Nephron progenitor cell (in vitro differentiated cells): ENCODE measurements at regions not wholly inside any gene's neighbourhood (a gene's known extent, or its start where the extent isn't known, plus 50 kb on each side); places are given as distances from the start of the nearest gene placed in this dataset.

Experiments used
- DNase-seq: peaks from one replicate; pipeline ENCODE4 v3.0.0; 2021
- H3K27ac Mint-ChIP-seq: 2 replicates; pipeline ENCODE4 v1.8.0; 2021; ENCODE audit warnings: mild to moderate bottlenecking, moderate library complexity, mixed read lengths
- H3K27me3 Mint-ChIP-seq: 2 replicates; pipeline ENCODE4 v1.8.0; 2021; ENCODE audit warnings: mild to moderate bottlenecking, low read depth, mixed read lengths; ENCODE audit not compliant: poor library complexity
- H3K36me3 Mint-ChIP-seq: 2 replicates; pipeline ENCODE4 v1.8.0; 2021; ENCODE audit warnings: low read depth, mixed read lengths
- H3K4me1 Mint-ChIP-seq: 2 replicates; pipeline ENCODE4 v1.8.0; 2021; ENCODE audit warnings: mixed read lengths
- H3K4me3 Mint-ChIP-seq: 2 replicates; pipeline ENCODE4 v1.8.0; 2021; ENCODE audit warnings: mild to moderate bottlenecking, moderate library complexity, mixed read lengths
- H3K9me3 Mint-ChIP-seq: 2 replicates; pipeline ENCODE4 v1.8.0; 2021; ENCODE audit warnings: mild to moderate bottlenecking, moderate library complexity, mixed read lengths
- TF ChIP-seq, protein P1 (sequence below): fragments of 200-600 bp; sonication (generic); IDR thresholded peaks from 2 replicates; pipeline ENCODE4 v1.5.0; 2021; ENCODE audit warnings: antibody characterized with exemption

DNA sequence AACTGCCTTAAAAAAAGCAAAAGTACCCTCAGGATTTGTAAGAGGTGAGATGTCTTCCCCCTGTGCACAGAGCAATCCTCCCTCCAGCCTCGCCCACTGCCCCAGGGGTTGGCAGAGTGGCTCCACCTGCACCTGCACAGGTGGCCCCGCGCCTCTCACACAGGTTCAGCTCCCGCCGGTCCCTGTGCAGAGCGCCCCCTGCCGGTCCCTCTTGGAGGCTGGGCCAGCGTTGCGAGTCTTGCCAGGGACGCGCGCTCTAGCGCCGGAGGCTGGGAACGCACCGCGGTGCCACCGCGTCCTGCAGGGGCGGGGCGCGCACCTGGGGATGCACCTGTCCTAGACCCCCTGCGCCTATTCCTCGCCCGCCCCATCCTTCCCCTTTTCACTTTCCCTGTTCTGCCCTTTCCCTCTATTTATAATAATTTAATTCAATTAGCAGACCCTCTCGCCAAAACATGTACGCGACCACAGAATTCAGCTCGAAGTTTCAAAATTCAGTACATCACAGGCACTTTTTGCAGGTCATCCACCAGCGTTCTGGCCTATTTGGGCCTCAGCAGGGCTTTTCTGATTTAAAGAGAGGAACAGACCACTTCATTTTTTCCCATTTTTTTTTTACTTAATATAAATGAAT is 618.6 kb downstream of the AACS start:
- TF ChIP-seq, protein P1, sequence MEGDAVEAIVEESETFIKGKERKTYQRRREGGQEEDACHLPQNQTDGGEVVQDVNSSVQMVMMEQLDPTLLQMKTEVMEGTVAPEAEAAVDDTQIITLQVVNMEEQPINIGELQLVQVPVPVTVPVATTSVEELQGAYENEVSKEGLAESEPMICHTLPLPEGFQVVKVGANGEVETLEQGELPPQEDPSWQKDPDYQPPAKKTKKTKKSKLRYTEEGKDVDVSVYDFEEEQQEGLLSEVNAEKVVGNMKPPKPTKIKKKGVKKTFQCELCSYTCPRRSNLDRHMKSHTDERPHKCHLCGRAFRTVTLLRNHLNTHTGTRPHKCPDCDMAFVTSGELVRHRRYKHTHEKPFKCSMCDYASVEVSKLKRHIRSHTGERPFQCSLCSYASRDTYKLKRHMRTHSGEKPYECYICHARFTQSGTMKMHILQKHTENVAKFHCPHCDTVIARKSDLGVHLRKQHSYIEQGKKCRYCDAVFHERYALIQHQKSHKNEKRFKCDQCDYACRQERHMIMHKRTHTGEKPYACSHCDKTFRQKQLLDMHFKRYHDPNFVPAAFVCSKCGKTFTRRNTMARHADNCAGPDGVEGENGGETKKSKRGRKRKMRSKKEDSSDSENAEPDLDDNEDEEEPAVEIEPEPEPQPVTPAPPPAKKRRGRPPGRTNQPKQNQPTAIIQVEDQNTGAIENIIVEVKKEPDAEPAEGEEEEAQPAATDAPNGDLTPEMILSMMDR, result peak; percentile 93
- no peak overlapping the region for H3K4me3 Mint-ChIP-seq
- H3K27ac Mint-ChIP-seq, result no peak overlapping the region
- H3K4me1 Mint-ChIP-seq, result no peaks in the 10 kb centered on the region
- peak; percentile 90 for DNase-seq
- H3K27me3 Mint-ChIP-seq, result peaks cover 57% of the 10 kb centered on the region
- H3K9me3 Mint-ChIP-seq, result no peaks in the 10 kb centered on the region
- no peaks in the 10 kb centered on the region for H3K36me3 Mint-ChIP-seq

DNA sequence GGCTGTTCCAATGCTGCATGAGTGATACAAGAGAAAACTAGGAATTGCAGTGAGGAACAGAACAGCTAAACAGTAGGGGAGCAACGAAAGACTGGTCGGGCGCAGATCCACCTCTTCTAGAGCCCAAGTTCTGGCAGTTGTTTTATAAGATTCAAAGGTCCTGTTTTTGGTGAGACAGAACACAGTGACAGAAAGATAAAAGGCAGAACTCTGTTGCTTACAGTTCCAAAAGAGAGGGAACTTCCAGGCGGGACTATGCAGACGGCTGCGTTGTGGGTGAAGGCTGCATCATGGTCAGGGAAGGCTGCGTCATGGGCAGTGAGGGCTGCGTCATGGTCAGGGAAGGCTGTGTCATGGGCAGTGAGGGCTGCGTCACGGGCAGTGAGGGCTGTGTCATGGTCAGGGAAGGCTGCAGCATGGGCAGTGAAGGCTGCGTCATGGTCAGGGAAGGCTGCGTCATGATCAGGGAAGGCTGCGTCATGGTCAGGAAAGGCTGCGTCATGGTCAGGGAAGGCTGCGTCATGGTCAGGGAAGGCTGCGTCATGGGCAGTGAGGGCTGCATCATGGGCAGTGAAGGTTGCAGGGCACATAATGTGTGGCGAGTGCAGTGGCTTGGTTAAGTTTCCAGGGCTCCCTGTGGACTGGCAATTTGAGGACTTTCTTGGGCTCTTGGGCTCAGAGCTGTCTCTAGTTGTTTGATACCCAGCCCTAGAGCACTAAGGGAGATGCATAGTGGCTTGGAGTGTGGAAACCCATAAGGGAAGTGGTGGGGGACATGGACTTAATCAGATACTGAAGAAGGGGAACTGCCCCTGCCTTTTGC is 619.9 kb downstream of the AACS start:
- Mint-ChIP-seq H3K27ac (no peak overlapping the region), H3K4me3 (no peak overlapping the region), H3K9me3 (no peaks in the 10 kb centered on the region), H3K4me1 (no peaks in the 10 kb centered on the region), H3K36me3 (no peaks in the 10 kb centered on the region), H3K27me3 (peaks cover 60% of the 10 kb centered on the region)
- TF ChIP-seq, protein P1, result no peak
- no peak for DNase-seq

DNA sequence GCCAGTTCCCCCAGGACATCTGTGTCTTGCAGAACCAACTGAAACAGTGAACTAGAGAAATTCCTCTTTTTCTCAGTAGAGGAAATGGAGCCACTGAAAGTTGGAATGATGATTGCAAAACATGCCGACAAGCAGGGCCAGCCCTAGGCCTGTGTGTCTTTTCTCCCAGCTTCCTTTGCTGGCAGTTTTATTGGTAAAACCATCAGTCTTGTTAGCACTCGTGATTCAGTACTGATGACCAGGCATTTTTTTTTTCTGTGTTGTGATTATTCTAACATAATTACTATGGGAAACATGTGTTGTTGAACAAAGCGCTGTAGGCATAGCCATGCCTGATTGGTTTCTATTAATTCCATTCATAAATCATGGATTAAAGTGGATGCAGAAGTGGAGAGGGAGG is 620.7 kb downstream of the AACS start:
- Mint-ChIP-seq H3K4me1 (no peaks in the 10 kb centered on the region), H3K27ac (no peak overlapping the region), H3K4me3 (no peak overlapping the region), H3K36me3 (no peaks in the 10 kb centered on the region), H3K9me3 (no peaks in the 10 kb centered on the region), H3K27me3 (peaks cover 58% of the 10 kb centered on the region)
- TF ChIP-seq, protein P1, result no peak
- DNase-seq, result no peak

DNA sequence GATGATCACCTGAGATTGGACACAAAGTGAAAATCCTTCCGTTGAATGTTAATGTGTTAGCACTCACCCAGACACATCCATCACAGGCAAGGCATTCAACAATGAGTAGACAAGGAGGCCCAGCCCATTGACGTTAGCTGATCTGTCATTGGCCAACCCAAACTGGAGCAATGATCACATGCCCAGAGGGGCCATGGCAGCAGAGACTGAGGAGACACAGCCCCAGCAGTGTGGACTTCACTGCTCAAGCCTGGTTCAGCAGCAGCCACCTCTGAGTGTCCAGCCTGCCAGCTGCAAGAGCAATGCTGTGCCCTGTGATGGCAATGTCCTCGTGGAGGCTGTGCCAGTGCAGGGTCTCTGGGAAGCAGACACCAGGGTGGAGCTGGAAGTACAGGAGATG is 622.2 kb downstream of the AACS start:
- Mint-ChIP-seq H3K27ac (no peak overlapping the region), H3K9me3 (no peaks in the 10 kb centered on the region), H3K4me1 (no peaks in the 10 kb centered on the region), H3K36me3 (no peaks in the 10 kb centered on the region), H3K4me3 (no peak overlapping the region), H3K27me3 (peaks cover 51% of the 10 kb centered on the region)
- TF ChIP-seq, protein P1, result no peak
- DNase-seq, result no peak

GRCh38 chr12:125687820-125688219 is 622.6 kb downstream of the AACS start:
- Mint-ChIP-seq H3K27ac (no peak overlapping the region), H3K4me1 (no peaks in the 10 kb centered on the region), H3K9me3 (no peaks in the 10 kb centered on the region), H3K36me3 (no peaks in the 10 kb centered on the region), H3K27me3 (peaks cover 50% of the 10 kb centered on the region), H3K4me3 (no peak overlapping the region)
- no peak for DNase-seq
- TF ChIP-seq, protein P1, result no peak
